ENCODE measurements at regions not wholly inside any gene's neighbourhood (a gene's known extent, or its start where the extent isn't known, plus 50 kb on each side); places are given as distances from the start of the nearest gene placed in this dataset.

DNA sequence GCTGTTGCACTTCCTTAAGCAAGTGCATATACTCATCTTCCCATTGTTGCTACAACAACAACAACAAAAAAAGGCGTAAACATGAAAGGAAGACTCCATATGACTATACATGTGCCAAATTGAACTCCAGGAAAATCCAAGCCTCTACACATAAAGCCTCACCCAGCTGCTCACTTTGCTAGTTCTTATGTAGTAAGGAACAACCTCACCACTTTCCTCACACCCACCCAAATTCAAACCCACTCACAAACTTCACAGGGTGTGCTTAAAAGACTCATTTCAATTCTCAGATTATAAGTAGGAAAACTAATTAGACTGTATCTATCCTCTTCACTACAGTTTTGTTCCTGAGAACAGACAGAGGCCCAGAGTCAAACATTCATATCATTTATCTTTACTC, 671.1 kb upstream of the INTU start:
- Histone ChIP-seq H3K4me3 (ENCODE audit: low read length) (no peak overlapping the region), H3K79me2 (ENCODE audit: low read length) (no peaks in the 10 kb centered on the region), H3K4me1 (ENCODE audit: low read length) (no peaks in the 10 kb centered on the region), H3K9me3 (replicated peaks; ENCODE audit: insufficient read depth, low read length) (no peaks in the 10 kb centered on the region), H3K27me3 (replicated peaks; ENCODE audit: insufficient read depth, low read length) (no peaks in the 10 kb centered on the region), H2AFZ (ENCODE audit: low read length) (no peak overlapping the region), H3K9ac (ENCODE audit: low read length) (no peak overlapping the region), H3K27ac (ENCODE audit: low read length) (no peak overlapping the region), H3K9me2 (replicated peaks; ENCODE audit: insufficient read depth, low read length) (no peaks in the 10 kb centered on the region), H3K36me3 (replicated peaks; ENCODE audit: insufficient read depth, low read length) (no peaks in the 10 kb centered on the region), H4K20me1 (ENCODE audit: insufficient read depth, low read length) (no peaks in the 10 kb centered on the region), H3F3A (ENCODE audit: insufficient read depth, low read length) (no peaks in the 10 kb centered on the region), H3K4me2 (ENCODE audit: low read depth, low read length) (no peak overlapping the region)
- TF ChIP-seq CTCF (IDR thresholded peaks at IDR 0.05; ENCODE audit: low read length) (no peak), EZH2 (optimal IDR thresholded peaks at IDR 0.05; ENCODE audit: low read depth, low read length) (no peak), EZH2phosphoT487 (IDR thresholded peaks at IDR 0.05; ENCODE audit: low read length) (no peak)
- no peak for DNase-seq

DNA sequence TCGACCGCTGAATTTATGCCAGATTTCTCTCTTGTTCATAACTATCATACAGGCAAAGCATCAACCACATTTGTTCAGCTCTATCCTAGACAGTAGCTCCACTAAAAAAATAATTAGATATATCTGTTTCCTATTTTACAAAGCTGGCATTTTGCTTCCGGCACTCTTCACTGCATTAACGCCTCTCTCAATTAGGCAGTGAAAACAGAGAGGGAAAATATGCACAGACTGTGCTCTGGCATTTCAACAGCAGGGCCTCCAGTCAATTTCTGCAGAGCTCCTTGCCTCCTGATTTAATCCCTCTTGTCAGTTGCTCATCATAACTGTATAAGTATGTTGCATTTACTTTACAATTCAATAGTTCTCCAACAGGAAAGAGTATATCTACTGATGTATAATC, 666.9 kb upstream of the INTU start:
- Histone ChIP-seq H3K79me2 (ENCODE audit: low read length) (no peaks in the 10 kb centered on the region), H3K9ac (ENCODE audit: low read length) (no peak overlapping the region), H3F3A (ENCODE audit: insufficient read depth, low read length) (no peaks in the 10 kb centered on the region)

GRCh38 chr4:126969360-126970235, 663.2 kb upstream of the INTU start:
- Histone ChIP-seq H3K36me3 (replicated peaks; ENCODE audit: insufficient read depth, low read length) (no peaks in the 10 kb centered on the region), H3K4me1 (ENCODE audit: low read length) (no peaks in the 10 kb centered on the region), H3K27ac (ENCODE audit: low read length) (no peak overlapping the region), H3K9me3 (replicated peaks; ENCODE audit: insufficient read depth, low read length) (no peaks in the 10 kb centered on the region), H3K4me2 (ENCODE audit: low read depth, low read length) (no peak overlapping the region), H2AFZ (ENCODE audit: low read length) (no peak overlapping the region), H3K27me3 (replicated peaks; ENCODE audit: insufficient read depth, low read length) (no peaks in the 10 kb centered on the region), H4K20me1 (ENCODE audit: insufficient read depth, low read length) (no peaks in the 10 kb centered on the region), H3K4me3 (ENCODE audit: low read length) (no peak overlapping the region), H3K9me2 (replicated peaks; ENCODE audit: insufficient read depth, low read length) (no peaks in the 10 kb centered on the region), H3K79me2 (ENCODE audit: low read length) (no peaks in the 10 kb centered on the region), H3F3A (ENCODE audit: insufficient read depth, low read length) (no peaks in the 10 kb centered on the region), H3K9ac (ENCODE audit: low read length) (no peak overlapping the region)
- DNase-seq, result no peak
- TF ChIP-seq EZH2phosphoT487 (IDR thresholded peaks at IDR 0.05; ENCODE audit: low read length) (no peak), CTCF (IDR thresholded peaks at IDR 0.05; ENCODE audit: low read length) (no peak), EZH2 (optimal IDR thresholded peaks at IDR 0.05; ENCODE audit: low read depth, low read length) (no peak)

More for the DNA sequence above, 666.9 kb upstream of the INTU start:
- Histone ChIP-seq H3K36me3 (replicated peaks; ENCODE audit: insufficient read depth, low read length) (no peaks in the 10 kb centered on the region), H2AFZ (ENCODE audit: low read length) (no peak overlapping the region), H3K4me3 (ENCODE audit: low read length) (no peak overlapping the region), H3K4me1 (ENCODE audit: low read length) (no peaks in the 10 kb centered on the region), H3K9me2 (replicated peaks; ENCODE audit: insufficient read depth, low read length) (no peaks in the 10 kb centered on the region), H3K9me3 (replicated peaks; ENCODE audit: insufficient read depth, low read length) (no peaks in the 10 kb centered on the region), H3K27me3 (replicated peaks; ENCODE audit: insufficient read depth, low read length) (no peaks in the 10 kb centered on the region), H3K27ac (ENCODE audit: low read length) (no peak overlapping the region), H4K20me1 (ENCODE audit: insufficient read depth, low read length) (no peaks in the 10 kb centered on the region), H3K4me2 (ENCODE audit: low read depth, low read length) (no peak overlapping the region)
- TF ChIP-seq CTCF (IDR thresholded peaks at IDR 0.05; ENCODE audit: low read length) (no peak), EZH2phosphoT487 (IDR thresholded peaks at IDR 0.05; ENCODE audit: low read length) (no peak), EZH2 (optimal IDR thresholded peaks at IDR 0.05; ENCODE audit: low read depth, low read length) (no peak)
- DNase-seq, result no peak
